Transverse colon (tissue), 3 donors: ENCODE measurements at regions not wholly inside any gene's neighbourhood (a gene's known extent, or its start where the extent isn't known, plus 50 kb on each side); places are given as distances from the start of the nearest gene placed in this dataset.

Source experiments
- POLR2A ChIP-seq: fragments of 450-650 bp; IDR thresholded peaks from one replicate; pipeline ENCODE4 v1.6.1; 2016; ENCODE audit warnings: antibody characterized with exemption, mild to moderate bottlenecking, moderate library complexity
- TF ChIP-seq, protein P1 (sequence below), 5 experiments: fragments of 200-600 bp in 3 of 5; fragments of 450-650 bp in 2 of 5; sonication (generic) in 3 of 5; IDR thresholded peaks; 1 replicate in 2 of 5; 2 replicates in 3 of 5; pipeline ENCODE4 v1.5.1; 2016 to 2017; ENCODE audit warnings: antibody characterized with exemption in 5 of 5, inconsistent platforms in 3 of 5, mild to moderate bottlenecking in 2 of 5, moderate library complexity in 1 of 5

DNA sequence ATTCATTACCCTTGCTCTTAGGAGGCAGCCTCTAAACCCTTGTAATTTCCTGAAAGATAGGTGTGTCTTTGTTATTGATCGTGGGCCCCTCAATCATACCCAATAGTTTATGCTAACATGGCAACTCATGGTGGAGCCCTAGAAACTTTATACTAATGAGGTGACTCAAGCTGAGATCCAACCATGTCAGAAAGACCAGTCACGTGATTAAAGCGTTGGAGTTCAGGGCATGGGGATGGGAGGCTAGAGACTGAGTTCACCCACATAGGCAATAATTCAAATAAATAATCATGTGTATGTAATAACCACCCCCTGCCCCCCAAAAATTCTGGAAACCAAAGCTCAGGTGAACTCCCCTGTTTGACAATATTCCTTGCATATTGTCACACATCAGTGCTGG is 99.5 kb upstream of the TUSC7 start:
- TF ChIP-seq, protein P1, sequence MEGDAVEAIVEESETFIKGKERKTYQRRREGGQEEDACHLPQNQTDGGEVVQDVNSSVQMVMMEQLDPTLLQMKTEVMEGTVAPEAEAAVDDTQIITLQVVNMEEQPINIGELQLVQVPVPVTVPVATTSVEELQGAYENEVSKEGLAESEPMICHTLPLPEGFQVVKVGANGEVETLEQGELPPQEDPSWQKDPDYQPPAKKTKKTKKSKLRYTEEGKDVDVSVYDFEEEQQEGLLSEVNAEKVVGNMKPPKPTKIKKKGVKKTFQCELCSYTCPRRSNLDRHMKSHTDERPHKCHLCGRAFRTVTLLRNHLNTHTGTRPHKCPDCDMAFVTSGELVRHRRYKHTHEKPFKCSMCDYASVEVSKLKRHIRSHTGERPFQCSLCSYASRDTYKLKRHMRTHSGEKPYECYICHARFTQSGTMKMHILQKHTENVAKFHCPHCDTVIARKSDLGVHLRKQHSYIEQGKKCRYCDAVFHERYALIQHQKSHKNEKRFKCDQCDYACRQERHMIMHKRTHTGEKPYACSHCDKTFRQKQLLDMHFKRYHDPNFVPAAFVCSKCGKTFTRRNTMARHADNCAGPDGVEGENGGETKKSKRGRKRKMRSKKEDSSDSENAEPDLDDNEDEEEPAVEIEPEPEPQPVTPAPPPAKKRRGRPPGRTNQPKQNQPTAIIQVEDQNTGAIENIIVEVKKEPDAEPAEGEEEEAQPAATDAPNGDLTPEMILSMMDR (IDR thresholded peaks at IDR 0.05) = no peak
- no peak for TF ChIP-seq POLR2A
